Stimulated activated CD8-positive, alpha-beta memory T cell treated with anti-CD3 and anti-CD28 coated beads, Interleukin-15, amount 100 ng/mL, for 4 hours (primary cell): ENCODE measurements at regions not wholly inside any gene's neighbourhood (a gene's known extent, or its start where the extent isn't known, plus 50 kb on each side); places are given as distances from the start of the nearest gene placed in this dataset.

ENCODE experiments used
- DNase-seq, 2 donors: peaks; one replicate each; pipeline ENCODE4 v3.0.0-alpha.2; 2020; ENCODE audit warnings: low read depth in 2 of 2

GRCh38 chrX:45777366-45777765 lies 576.7 kb upstream of the DIPK2B start:
- no peak for DNase-seq

GRCh38 chrX:45775468-45775867 lies 574.8 kb upstream of the DIPK2B start:
- no peak for DNase-seq

- peak in 1 of 2 donors; percentile 39 for DNase-seq
Measured at GRCh38 chrX:45774961-45775360, 574.3 kb upstream of the DIPK2B start.

GRCh38 chrX:45773572-45773971 lies 572.9 kb upstream of the DIPK2B start:
- no peak for DNase-seq

- no peak for DNase-seq
Measured at GRCh38 chrX:45771560-45772340, 571.1 kb upstream of the DIPK2B start.

GRCh38 chrX:45771114-45771513 lies 570.4 kb upstream of the DIPK2B start:
- no peak for DNase-seq

- DNase-seq: peak in 1 of 2 donors; percentile 18
Measured at GRCh38 chrX:45769761-45770582, 569.3 kb upstream of the DIPK2B start.

GRCh38 chrX:45768666-45769236 lies 568.1 kb upstream of the DIPK2B start:
- no peak for DNase-seq

GRCh38 chrX:45766981-45767501 lies 566.4 kb upstream of the DIPK2B start:
- no peak for DNase-seq

- no peak for DNase-seq
Measured at GRCh38 chrX:45765767-45766166, 565.1 kb upstream of the DIPK2B start.

- no peak for DNase-seq
Measured at GRCh38 chrX:45765281-45765680, 564.6 kb upstream of the DIPK2B start.

GRCh38 chrX:45762699-45763647 lies 562.3 kb upstream of the DIPK2B start:
- no peak for DNase-seq

GRCh38 chrX:45761920-45762319 lies 561.2 kb upstream of the DIPK2B start:
- no peak for DNase-seq

- DNase-seq: no peak
Measured at GRCh38 chrX:45760187-45760742, 559.6 kb upstream of the DIPK2B start.

GRCh38 chrX:45758738-45759397 lies 558.2 kb upstream of the DIPK2B start:
- DNase-seq: no peak

GRCh38 chrX:45758319-45758718 lies 557.6 kb upstream of the DIPK2B start:
- peak; percentile 27 to 30 for DNase-seq

- DNase-seq: no peak
Measured at GRCh38 chrX:45757272-45757671, 556.6 kb upstream of the DIPK2B start.

- DNase-seq: no peak
Measured at GRCh38 chrX:45756557-45756956, 555.9 kb upstream of the DIPK2B start.

GRCh38 chrX:45755703-45756102 lies 555.0 kb upstream of the DIPK2B start:
- no peak for DNase-seq

- no peak for DNase-seq
Measured at GRCh38 chrX:45751156-45751555, 550.5 kb upstream of the DIPK2B start.
